ENCODE measurements at regions not wholly inside any gene's neighbourhood (a gene's known extent, or its start where the extent isn't known, plus 50 kb on each side); places are given as distances from the start of the nearest gene placed in this dataset.

DNA sequence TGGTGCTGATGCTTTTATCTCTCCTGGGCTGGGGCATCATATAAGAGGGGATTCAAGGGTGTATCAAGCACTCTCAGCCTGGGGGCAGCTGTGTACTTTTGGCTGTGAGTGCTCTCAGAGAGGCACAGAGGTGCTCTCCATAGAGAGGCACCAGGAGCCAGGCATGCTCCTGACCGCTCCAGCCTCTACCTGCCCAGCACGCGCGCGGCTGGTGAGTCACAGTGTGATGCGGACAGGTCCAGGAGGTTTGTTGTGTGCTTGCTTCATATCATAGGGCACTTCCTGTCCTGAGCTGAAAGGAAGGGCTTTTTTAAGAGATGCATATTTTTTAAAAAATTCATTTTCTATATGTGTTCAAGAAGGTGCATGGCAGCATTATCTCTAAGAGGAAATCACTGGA lies 93.6 kb upstream of the BCAR3 start:
- WGBS, 2 donors (ENCODE audit: low coverage in 1 of 2) = 71% methylated on average over 6 of the region's 6 CpGs; no CpG with 5 or more reads in 1 of the 2 donors
- Histone ChIP-seq H3K4me1 (peaks cover 0 to 10% (median 0%) of the 10 kb centered on the region in 3 donors), H3K27me3 (no peaks in the 10 kb centered on the region), H3K4me3 (no peak overlapping the region), H3K27ac (no peak overlapping the region), H3K36me3 (no peaks in the 10 kb centered on the region), H3K9me3 (no peaks in the 10 kb centered on the region)
- ATAC-seq = no peak
- TF ChIP-seq EP300 (IDR thresholded peaks at IDR 0.05) (no peak), POLR2AphosphoS5 (IDR thresholded peaks at IDR 0.05) (no peak)
- TF ChIP-seq, protein P1, sequence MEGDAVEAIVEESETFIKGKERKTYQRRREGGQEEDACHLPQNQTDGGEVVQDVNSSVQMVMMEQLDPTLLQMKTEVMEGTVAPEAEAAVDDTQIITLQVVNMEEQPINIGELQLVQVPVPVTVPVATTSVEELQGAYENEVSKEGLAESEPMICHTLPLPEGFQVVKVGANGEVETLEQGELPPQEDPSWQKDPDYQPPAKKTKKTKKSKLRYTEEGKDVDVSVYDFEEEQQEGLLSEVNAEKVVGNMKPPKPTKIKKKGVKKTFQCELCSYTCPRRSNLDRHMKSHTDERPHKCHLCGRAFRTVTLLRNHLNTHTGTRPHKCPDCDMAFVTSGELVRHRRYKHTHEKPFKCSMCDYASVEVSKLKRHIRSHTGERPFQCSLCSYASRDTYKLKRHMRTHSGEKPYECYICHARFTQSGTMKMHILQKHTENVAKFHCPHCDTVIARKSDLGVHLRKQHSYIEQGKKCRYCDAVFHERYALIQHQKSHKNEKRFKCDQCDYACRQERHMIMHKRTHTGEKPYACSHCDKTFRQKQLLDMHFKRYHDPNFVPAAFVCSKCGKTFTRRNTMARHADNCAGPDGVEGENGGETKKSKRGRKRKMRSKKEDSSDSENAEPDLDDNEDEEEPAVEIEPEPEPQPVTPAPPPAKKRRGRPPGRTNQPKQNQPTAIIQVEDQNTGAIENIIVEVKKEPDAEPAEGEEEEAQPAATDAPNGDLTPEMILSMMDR (IDR thresholded peaks at IDR 0.05) = no peak

DNA sequence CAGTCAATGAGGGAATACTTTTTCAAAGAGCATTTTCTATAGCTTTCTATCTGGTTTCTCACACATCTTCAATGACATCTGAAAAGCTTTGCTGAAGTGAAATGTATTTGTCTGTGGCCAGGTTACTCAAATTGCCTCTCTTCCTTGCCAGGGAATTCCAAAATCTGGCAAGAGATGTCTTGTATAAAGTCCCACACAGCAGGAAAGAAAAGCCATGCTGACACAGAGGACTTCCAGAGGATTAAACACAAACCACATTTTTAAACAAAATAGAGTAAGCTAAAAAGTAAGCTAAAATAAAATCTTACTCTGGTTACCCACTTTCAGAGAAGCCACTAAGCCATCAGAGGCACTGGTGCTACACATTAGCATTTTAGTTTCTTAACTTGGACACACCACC lies 93.1 kb upstream of the BCAR3 start:
- ATAC-seq = no peak
- H3K27me3 ChIP-seq = no peaks in the 10 kb centered on the region
- no peaks in the 10 kb centered on the region for H3K36me3 ChIP-seq
- no peaks in the 10 kb centered on the region for H3K9me3 ChIP-seq
- no peak overlapping the region for H3K27ac ChIP-seq
- peaks cover 0 to 15% (median 0%) of the 10 kb centered on the region in 3 donors for H3K4me1 ChIP-seq
- H3K4me3 ChIP-seq = no peak overlapping the region
- no peak for TF ChIP-seq EP300 (IDR thresholded peaks at IDR 0.05)
- TF ChIP-seq POLR2A (IDR thresholded peaks at IDR 0.05) = no peak
- TF ChIP-seq, protein P1 (IDR thresholded peaks at IDR 0.05) = no peak
- TF ChIP-seq POLR2AphosphoS5 (IDR thresholded peaks at IDR 0.05) = no peak

DNA sequence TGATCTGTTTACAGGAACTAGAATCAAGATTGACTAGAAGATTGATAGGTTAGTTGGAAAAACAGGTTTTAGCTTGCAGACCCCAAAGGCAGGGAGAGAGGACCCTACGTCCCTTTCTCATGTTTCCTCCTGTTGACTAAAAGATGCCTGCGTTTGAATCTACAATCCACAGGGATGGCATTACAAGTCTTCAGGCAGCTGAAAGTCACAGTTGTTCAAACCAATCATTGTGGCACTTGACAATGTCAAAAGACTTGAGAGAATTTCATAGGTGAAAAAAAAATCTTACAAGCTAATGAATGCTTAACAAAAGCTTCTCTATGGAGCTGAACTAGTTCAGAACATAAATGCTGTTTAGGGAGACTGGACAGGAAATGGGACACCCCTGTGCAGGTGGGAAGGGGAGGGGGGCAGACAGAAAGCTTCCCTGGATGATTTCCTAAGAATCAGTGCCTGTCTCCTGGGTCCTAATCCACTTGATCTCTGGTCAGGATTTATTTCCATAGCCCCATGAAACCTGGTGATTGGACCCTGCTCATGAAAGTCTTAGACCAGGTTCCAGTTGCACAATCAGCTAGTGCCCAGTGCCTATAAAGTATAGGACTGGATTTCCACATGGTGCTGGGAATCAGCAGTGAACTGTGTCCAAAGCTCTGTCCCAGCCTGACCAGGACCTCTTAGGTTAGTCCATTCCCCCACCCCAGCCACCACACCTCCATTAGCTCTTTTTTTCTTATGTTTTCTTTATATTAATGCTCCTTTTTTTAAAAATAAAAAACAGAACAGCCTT lies 91.6 kb upstream of the BCAR3 start:
- 81% methylated on average over 2 of the region's 2 CpGs; no CpG with 5 or more reads in 1 of the 2 donors for WGBS, 2 donors (ENCODE audit: low coverage in 1 of 2)

DNA sequence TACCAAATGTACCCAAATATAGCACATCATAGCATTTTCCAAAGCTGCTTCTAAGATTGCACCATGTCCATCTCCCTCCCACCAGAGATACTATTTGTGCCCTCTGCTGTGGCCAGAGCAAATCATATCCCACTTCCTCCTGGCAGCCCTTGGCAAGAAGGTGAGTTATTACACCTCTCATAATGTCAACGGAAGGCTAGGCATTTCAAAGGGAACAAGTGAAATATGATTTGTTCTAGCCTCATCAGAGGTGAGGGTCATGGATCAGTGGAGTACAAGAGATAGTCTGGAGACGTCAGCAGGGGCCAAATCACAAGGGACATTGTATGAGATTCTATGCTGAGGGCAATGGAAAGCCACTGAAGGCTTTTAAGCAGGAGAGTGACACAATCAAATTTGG lies 90.2 kb upstream of the BCAR3 start:
- Histone ChIP-seq H3K36me3 (no peaks in the 10 kb centered on the region), H3K4me1 (peaks cover 0 to 37% (median 11%) of the 10 kb centered on the region in 3 donors), H3K9me3 (no peaks in the 10 kb centered on the region), H3K27me3 (no peaks in the 10 kb centered on the region), H3K27ac (no peak overlapping the region), H3K4me3 (no peak overlapping the region)
- no peak for ATAC-seq
- no peak for TF ChIP-seq EP300 (IDR thresholded peaks at IDR 0.05)
- TF ChIP-seq POLR2A (IDR thresholded peaks at IDR 0.05) = no peak
- TF ChIP-seq, protein P1 (IDR thresholded peaks at IDR 0.05) = no peak
- TF ChIP-seq POLR2AphosphoS5 (IDR thresholded peaks at IDR 0.05) = no peak
- WGBS, 2 donors (ENCODE audit: low coverage in 1 of 2) = 67 to 85% methylated on average over 1 to 2 of the region's 2 CpGs

More for the DNA sequence above, 91.6 kb upstream of the BCAR3 start:
- H3K27ac ChIP-seq = no peak overlapping the region
- no peak overlapping the region for H3K4me3 ChIP-seq
- H3K9me3 ChIP-seq = no peaks in the 10 kb centered on the region
- H3K27me3 ChIP-seq = no peaks in the 10 kb centered on the region
- peaks cover 0 to 30% (median 8%) of the 10 kb centered on the region in 3 donors for H3K4me1 ChIP-seq
- ATAC-seq = no peak
- TF ChIP-seq EP300 (IDR thresholded peaks at IDR 0.05) (no peak), POLR2A (IDR thresholded peaks at IDR 0.05) (no peak), POLR2AphosphoS5 (IDR thresholded peaks at IDR 0.05) (no peak)
- TF ChIP-seq, protein P1 (IDR thresholded peaks at IDR 0.05) = no peak
- H3K36me3 ChIP-seq = no peaks in the 10 kb centered on the region

DNA sequence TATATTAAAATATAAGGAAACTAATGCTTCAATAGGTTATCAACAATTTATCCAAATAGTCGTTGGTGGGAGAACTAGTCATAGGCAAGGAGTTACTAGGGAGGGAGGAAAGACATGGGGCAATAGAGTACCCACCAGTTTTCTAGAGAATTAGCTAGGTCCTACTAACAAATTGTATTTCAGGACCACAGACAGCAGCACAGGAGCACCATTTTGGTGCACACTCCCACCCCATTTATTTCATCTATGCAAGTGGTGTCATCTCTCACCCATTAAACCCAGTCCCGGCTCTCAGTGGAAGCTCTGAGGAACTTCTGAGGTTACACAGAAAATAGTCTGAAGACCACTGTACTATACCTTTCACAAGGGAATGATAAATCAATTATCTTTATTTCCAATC lies 89.0 kb upstream of the BCAR3 start:
- 84% methylated on average over 2 of the region's 2 CpGs; no CpG with 5 or more reads in 1 of the 2 donors for WGBS, 2 donors (ENCODE audit: low coverage in 1 of 2)
- no peaks in the 10 kb centered on the region for H3K27me3 ChIP-seq
- no peaks in the 10 kb centered on the region for H3K9me3 ChIP-seq
- H3K4me1 ChIP-seq = peaks cover 0 to 37% (median 11%) of the 10 kb centered on the region in 3 donors
- ATAC-seq = no peak
- TF ChIP-seq POLR2AphosphoS5 (IDR thresholded peaks at IDR 0.05) = no peak
- TF ChIP-seq, protein P1 (IDR thresholded peaks at IDR 0.05) = no peak
- TF ChIP-seq POLR2A (IDR thresholded peaks at IDR 0.05) = no peak
- no peak for TF ChIP-seq EP300 (IDR thresholded peaks at IDR 0.05)
- no peak overlapping the region for H3K27ac ChIP-seq
- no peaks in the 10 kb centered on the region for H3K36me3 ChIP-seq
- H3K4me3 ChIP-seq = no peak overlapping the region
